22Rv1 (cell line): ENCODE measurements at regions not wholly inside any gene's neighbourhood (a gene's known extent, or its start where the extent isn't known, plus 50 kb on each side); places are given as distances from the start of the nearest gene placed in this dataset.

Experiments used
- H3K27ac ChIP-seq: fragments of 450-650 bp; 2 replicates; pipeline ENCODE4 v1.5.1; 2017
- CTCF ChIP-seq: fragments of 450-650 bp; IDR thresholded peaks from 2 replicates; pipeline ENCODE4 v1.5.1; 2017; ENCODE audit warnings: mild to moderate bottlenecking
- ZFX ChIP-seq: fragments of 450-650 bp; IDR thresholded peaks from 2 replicates; pipeline ENCODE4 v1.6.1; 2017; ENCODE audit warnings: antibody characterized with exemption, borderline replicate concordance

GRCh38 chr15:38691377-38691776 is 126.8 kb upstream of the RASGRP1 start:
- TF ChIP-seq CTCF (no peak), ZFX (no peak)
- H3K27ac ChIP-seq = no peak overlapping the region

- TF ChIP-seq ZFX (no peak), CTCF (no peak)
- no peak overlapping the region for H3K27ac ChIP-seq
Measured at GRCh38 chr15:38691965-38692788, 127.6 kb upstream of the RASGRP1 start.

- H3K27ac ChIP-seq = no peak overlapping the region
- TF ChIP-seq CTCF = no peak
- no peak for TF ChIP-seq ZFX
Measured at GRCh38 chr15:38692789-38693062, 128.1 kb upstream of the RASGRP1 start.

GRCh38 chr15:38695249-38696108 is 130.9 kb upstream of the RASGRP1 start:
- H3K27ac ChIP-seq = no peak overlapping the region

GRCh38 chr15:38696109-38696727 is 131.6 kb upstream of the RASGRP1 start:
- no peak overlapping the region for H3K27ac ChIP-seq
- TF ChIP-seq CTCF (no peak), ZFX (no peak)

More at GRCh38 chr15:38695249-38696108, 130.9 kb upstream of the RASGRP1 start:
- TF ChIP-seq CTCF (no peak), ZFX (no peak)

GRCh38 chr15:38696790-38697495 is 132.3 kb upstream of the RASGRP1 start:
- H3K27ac ChIP-seq = no peak overlapping the region
- TF ChIP-seq ZFX = no peak
- no peak for TF ChIP-seq CTCF
